ENCODE measurements at regions not wholly inside any gene's neighbourhood (a gene's known extent, or its start where the extent isn't known, plus 50 kb on each side); places are given as distances from the start of the nearest gene placed in this dataset.

- no peaks in the 10 kb centered on the region for H3K27me3 Mint-ChIP-seq (ENCODE audit: insufficient read depth, unreplicated experiment)
- TF ChIP-seq, protein P1, sequence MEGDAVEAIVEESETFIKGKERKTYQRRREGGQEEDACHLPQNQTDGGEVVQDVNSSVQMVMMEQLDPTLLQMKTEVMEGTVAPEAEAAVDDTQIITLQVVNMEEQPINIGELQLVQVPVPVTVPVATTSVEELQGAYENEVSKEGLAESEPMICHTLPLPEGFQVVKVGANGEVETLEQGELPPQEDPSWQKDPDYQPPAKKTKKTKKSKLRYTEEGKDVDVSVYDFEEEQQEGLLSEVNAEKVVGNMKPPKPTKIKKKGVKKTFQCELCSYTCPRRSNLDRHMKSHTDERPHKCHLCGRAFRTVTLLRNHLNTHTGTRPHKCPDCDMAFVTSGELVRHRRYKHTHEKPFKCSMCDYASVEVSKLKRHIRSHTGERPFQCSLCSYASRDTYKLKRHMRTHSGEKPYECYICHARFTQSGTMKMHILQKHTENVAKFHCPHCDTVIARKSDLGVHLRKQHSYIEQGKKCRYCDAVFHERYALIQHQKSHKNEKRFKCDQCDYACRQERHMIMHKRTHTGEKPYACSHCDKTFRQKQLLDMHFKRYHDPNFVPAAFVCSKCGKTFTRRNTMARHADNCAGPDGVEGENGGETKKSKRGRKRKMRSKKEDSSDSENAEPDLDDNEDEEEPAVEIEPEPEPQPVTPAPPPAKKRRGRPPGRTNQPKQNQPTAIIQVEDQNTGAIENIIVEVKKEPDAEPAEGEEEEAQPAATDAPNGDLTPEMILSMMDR (IDR thresholded peaks at IDR 0.05; ENCODE audit: insufficient read depth in 1 of 2, low read depth in 1 of 2, low read length in 1 of 2, severe bottlenecking in 1 of 2, unreplicated experiment in 1 of 2): no peak
- H3K4me1 Mint-ChIP-seq (ENCODE audit: low read depth, unreplicated experiment): no peaks in the 10 kb centered on the region
- BruUV-seq (replicated peaks): no TSS peak
- Histone ChIP-seq H3K27me3 (replicated peaks; ENCODE audit: control insufficient read depth, insufficient read depth, low read length) (no peaks in the 10 kb centered on the region), H3K9me3 (no peaks in the 10 kb centered on the region), H3K36me3 (ENCODE audit: control insufficient read depth, insufficient read depth, low read length) (no peaks in the 10 kb centered on the region), H3K4me1 (no peaks in the 10 kb centered on the region), H3K4me3 (ENCODE audit: low read depth, low read length) (no peak overlapping the region)
- H3K4me3 Mint-ChIP-seq (ENCODE audit: unreplicated experiment): no peak overlapping the region
- H3K9me3 Mint-ChIP-seq (ENCODE audit: unreplicated experiment): no peaks in the 10 kb centered on the region
- intact Hi-C loops (cut with micrococcal nuclease; ENCODE audit: unreplicated experiment): no loop called here
- CTCF ChIA-PET: no interaction called here
- DNase-seq: no peak
- H3K36me3 Mint-ChIP-seq (ENCODE audit: insufficient read depth, unreplicated experiment): no peaks in the 10 kb centered on the region
- no peak overlapping the region for H3K27ac Mint-ChIP-seq (ENCODE audit: unreplicated experiment)
- POLR2A ChIA-PET: no interaction called here
Observed at GRCh38 chrX:121165930-121166359, 118.5 kb downstream of the GLUD2 start.

DNA sequence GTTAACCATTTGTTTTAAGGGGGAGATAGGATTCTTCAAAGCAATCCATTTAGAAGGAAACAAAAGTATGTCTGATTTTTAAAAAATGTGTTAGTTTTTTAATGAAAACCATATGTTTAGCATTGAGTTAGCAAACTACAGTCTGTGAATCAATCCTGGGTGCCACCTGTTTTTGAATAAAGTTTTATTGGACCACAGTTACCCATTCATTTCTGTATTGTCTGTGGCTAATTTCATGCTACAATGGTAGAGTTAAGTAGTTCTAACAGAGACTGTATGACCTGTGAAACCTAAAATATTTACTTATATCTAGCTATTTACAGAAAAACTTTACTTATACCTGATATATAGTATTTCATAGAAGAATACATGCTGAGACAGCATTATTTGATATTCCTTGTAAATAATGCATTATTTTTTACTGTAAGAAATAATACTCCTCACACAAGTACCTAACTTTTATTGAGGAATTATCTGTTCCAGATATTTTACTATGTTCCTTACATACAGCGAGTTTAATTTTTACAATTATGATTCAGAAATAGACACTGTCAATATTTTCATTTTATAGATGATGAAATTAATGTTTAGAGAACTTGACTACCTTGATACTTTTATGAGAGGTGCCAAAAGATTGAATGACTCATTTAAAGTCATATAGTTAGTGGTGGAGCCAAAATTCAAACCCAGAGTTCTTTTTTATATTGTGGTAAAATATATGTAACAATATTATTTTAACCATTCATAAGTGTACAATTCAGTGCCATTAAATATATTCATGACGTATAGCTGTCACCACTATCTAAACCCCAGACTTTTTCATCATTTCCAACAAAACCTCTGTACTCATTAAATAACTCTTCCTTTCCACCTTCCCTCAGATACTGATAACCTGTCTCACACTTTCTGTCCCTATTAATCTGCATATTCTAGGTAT, 122.0 kb downstream of the GLUD2 start:
- Mint-ChIP-seq H3K9me3 (ENCODE audit: unreplicated experiment) (no peaks in the 10 kb centered on the region), H3K36me3 (ENCODE audit: insufficient read depth, unreplicated experiment) (no peaks in the 10 kb centered on the region), H3K4me3 (ENCODE audit: unreplicated experiment) (no peak overlapping the region), H3K27ac (ENCODE audit: unreplicated experiment) (no peak overlapping the region), H3K27me3 (ENCODE audit: insufficient read depth, unreplicated experiment) (no peaks in the 10 kb centered on the region), H3K4me1 (ENCODE audit: low read depth, unreplicated experiment) (no peaks in the 10 kb centered on the region)
- TF ChIP-seq, protein P1 (IDR thresholded peaks at IDR 0.05; ENCODE audit: insufficient read depth in 1 of 2, low read depth in 1 of 2, low read length in 1 of 2, severe bottlenecking in 1 of 2, unreplicated experiment in 1 of 2): no peak
- ChIA-PET POLR2A (no interaction called here), CTCF (no interaction called here)
- intact Hi-C loops (cut with micrococcal nuclease; ENCODE audit: unreplicated experiment): no loop called here
- Histone ChIP-seq H3K4me1 (no peaks in the 10 kb centered on the region), H3K9me3 (no peaks in the 10 kb centered on the region), H3K4me3 (ENCODE audit: low read depth, low read length) (no peak overlapping the region), H3K36me3 (ENCODE audit: control insufficient read depth, insufficient read depth, low read length) (no peaks in the 10 kb centered on the region), H3K27me3 (replicated peaks; ENCODE audit: control insufficient read depth, insufficient read depth, low read length) (no peaks in the 10 kb centered on the region)
- no peak for DNase-seq
- no TSS peak for BruUV-seq (replicated peaks)

- Mint-ChIP-seq H3K4me1 (ENCODE audit: low read depth, unreplicated experiment) (no peaks in the 10 kb centered on the region), H3K9me3 (ENCODE audit: unreplicated experiment) (no peaks in the 10 kb centered on the region), H3K27me3 (ENCODE audit: insufficient read depth, unreplicated experiment) (no peaks in the 10 kb centered on the region), H3K4me3 (ENCODE audit: unreplicated experiment) (no peak overlapping the region), H3K36me3 (ENCODE audit: insufficient read depth, unreplicated experiment) (no peaks in the 10 kb centered on the region), H3K27ac (ENCODE audit: unreplicated experiment) (no peak overlapping the region)
- Histone ChIP-seq H3K4me3 (ENCODE audit: low read depth, low read length) (no peak overlapping the region), H3K27me3 (replicated peaks; ENCODE audit: control insufficient read depth, insufficient read depth, low read length) (no peaks in the 10 kb centered on the region), H3K9me3 (no peaks in the 10 kb centered on the region), H3K4me1 (no peaks in the 10 kb centered on the region), H3K36me3 (ENCODE audit: control insufficient read depth, insufficient read depth, low read length) (no peaks in the 10 kb centered on the region)
- no peak for DNase-seq
- POLR2A ChIA-PET: no interaction called here
- CTCF ChIA-PET: no interaction called here
- BruUV-seq (replicated peaks): no TSS peak
- intact Hi-C loops (cut with micrococcal nuclease; ENCODE audit: unreplicated experiment): no loop called here
- TF ChIP-seq, protein P1 (IDR thresholded peaks at IDR 0.05; ENCODE audit: insufficient read depth in 1 of 2, low read depth in 1 of 2, low read length in 1 of 2, severe bottlenecking in 1 of 2, unreplicated experiment in 1 of 2): no peak
Observed at GRCh38 chrX:121172703-121173102, 125.3 kb downstream of the GLUD2 start.

Measured in Caco-2 (cell line).